CD4-positive, alpha-beta T cell treated with Interleukin-15 for 4 hours (primary cell): ENCODE measurements at regions not wholly inside any gene's neighbourhood (a gene's known extent, or its start where the extent isn't known, plus 50 kb on each side); places are given as distances from the start of the nearest gene placed in this dataset.
"Not testable (repeated sequence)": the region's sequence is repeated elsewhere in the genome, so short reads cannot be mapped to it uniquely, and the experiment has no call there.

ENCODE experiments used
- DNase-seq: peaks from one replicate; pipeline ENCODE4 v3.0.0-alpha.2; 2020; ENCODE audit warnings: low spot score

GRCh38 chr6:133795051-133795450, 93.9 kb upstream of the TCF21 start:
- DNase-seq, result not testable (repeated sequence)

- DNase-seq, result no peak
These were observed 92.7 kb upstream of the TCF21 start for GRCh38 chr6:133796235-133796634.

GRCh38 chr6:133799043-133799442, 89.9 kb upstream of the TCF21 start:
- no peak for DNase-seq

DNA sequence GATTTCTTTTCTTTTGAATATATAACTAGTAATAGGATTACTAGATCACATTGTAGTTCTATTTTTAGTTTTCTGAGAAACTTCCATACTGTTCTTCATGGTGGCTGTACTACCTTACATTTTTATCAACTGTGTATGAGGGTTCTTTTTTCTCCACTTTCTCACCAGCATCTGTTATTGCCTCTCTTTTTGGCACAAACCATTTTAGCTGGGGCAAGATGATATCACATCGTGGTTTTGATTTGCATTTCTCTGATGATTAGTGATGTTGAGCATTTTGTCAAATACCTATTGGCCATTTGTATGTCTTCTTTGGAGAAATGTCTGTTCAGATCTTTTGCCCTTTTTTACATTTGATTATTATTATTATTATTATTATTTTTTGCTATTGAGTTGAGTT, 86.1 kb upstream of the TCF21 start:
- no peak for DNase-seq

DNA sequence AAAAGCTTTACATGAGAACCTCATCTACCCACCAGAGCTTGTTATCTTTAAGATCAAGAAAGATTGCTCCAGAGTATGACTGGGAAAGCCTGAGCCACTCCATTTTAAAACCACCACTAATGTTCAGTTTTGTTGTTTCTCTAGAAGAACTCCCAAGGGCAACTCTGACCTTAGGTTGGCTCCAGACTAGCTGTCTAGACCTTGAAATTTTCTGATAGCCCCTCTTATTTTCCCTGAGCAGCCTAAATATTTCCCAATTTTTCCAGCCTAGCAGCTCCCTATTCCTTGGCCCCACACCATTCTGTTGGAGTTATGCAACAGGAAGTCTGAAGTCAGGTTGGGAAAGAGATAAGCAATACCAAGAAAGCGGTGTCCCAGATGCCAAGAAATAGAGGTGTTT, 84.6 kb upstream of the TCF21 start:
- DNase-seq, result no peak

DNA sequence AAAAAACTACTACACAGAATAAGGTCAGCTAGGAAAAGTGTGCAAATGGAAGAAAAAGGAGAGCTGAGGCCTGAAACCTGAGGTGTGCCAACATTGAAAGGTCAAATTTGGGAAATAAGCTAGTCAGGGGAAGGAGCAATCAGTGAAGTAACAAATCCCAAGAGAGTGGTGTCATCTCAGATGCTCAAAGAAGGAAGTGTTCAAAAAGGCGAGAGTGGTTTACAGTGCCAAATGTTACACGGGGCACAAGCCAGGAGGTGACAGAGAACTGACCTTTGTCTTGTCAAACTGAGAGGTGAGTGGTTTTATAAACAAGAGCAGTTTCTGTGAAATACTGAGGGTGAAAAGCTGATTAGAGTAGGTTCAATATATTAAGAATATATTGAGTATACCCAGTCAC, 83.0 kb upstream of the TCF21 start:
- no peak for DNase-seq

DNA sequence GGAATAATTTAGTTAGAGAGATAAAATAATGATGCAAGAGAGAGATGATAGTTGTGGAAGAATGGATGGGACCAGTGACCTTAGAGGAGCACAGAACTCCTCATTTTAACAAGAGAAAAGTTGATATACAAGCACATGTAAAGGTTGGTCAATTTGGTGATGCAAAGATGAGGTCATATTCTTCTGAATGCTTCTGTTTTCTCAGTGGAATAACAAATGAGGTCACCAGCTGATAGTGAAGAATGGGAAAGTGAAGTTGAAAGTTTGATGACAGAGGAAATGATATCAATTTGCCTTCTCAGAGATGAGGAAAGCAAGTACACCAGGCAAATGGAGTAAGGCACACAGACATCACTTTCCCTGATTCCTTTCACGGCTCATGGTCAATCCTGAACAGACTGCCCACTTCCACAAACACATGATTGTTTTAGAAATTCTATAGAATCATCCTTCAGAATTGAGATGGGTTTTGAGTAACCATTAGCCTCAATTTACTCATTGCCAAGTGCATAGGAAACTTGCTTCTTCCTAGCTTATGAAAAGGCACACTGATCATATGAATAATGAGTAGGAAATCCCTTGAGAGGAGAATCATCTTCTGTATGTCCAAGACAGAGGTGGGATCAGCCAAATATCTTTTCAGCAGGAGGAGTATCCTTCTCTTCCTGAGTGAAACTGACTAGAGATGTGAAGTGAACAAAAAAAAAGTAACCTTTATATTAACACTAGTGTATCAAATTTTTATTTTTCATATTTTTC, 82.4 kb upstream of the TCF21 start:
- DNase-seq, result no peak

GRCh38 chr6:133807501-133807900, 81.4 kb upstream of the TCF21 start:
- no peak for DNase-seq

- DNase-seq, result no peak
These were observed 79.5 kb upstream of the TCF21 start for GRCh38 chr6:133809406-133809805.

- no peak for DNase-seq
These were observed 77.4 kb upstream of the TCF21 start for GRCh38 chr6:133811557-133811956.

GRCh38 chr6:133812446-133812845, 76.5 kb upstream of the TCF21 start:
- DNase-seq, result not testable (repeated sequence)

DNA sequence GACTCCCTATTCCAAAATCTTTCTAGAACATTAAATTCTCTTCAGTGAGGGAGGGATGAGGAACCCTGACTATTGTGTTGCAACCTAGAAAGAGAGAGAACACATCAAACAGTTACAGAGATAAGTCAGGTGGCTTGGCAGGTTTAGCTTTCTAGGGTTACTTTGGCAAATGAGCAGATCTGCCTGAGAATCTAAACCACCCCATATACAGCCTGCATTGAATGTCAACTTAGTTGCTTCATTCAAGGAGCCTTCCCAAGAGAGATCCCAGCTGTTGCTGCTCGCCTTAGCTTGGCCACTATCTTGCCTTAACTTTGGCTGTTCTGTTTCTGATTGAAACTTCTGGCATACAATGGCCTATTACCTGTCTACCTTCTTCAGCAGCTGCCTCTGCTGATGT, 74.7 kb upstream of the TCF21 start:
- DNase-seq, result no peak

DNA sequence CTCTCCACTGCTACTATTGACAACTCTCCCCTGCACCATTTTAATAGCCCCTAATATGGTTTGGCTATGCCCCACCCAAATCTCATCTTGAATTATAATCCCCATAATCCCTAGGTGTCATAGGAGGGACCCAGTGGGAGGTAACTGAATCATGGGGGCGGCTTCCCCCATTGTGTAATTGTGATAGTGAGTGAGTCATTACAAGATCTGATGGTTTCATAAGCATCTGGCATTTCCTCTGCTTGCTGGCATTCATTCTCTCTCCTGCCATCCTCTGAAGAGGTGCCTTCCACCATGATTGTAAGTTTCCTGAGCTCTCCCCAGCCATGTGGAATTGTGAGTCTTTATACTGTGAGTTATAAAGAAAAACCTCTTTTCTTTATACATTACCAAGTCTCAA, 74.1 kb upstream of the TCF21 start:
- no peak for DNase-seq

- DNase-seq, result no peak
These were observed 73.6 kb upstream of the TCF21 start for GRCh38 chr6:133815313-133815712.

DNA sequence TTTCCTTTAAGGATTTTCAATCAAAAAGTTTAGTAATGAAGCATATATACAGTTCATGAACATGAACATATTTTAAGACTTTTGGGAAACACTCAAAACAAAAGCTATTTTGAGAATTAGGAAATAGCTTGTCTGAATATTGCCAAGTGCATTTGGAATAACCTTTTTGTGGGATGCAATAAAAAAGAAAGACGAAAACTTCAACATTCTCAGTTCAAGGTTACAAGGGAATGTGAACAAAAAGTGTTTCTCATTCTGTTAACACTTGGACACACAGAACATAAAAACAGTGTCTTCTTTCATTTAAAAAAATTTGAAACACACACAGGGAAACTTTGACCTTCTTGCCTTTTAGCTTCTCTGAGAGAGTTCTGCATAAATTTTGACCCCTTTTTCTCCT, 72.7 kb upstream of the TCF21 start:
- no peak for DNase-seq

GRCh38 chr6:133817460-133818047, 71.4 kb upstream of the TCF21 start:
- peak; percentile 18 for DNase-seq

GRCh38 chr6:133818320-133818719, 70.6 kb upstream of the TCF21 start:
- no peak for DNase-seq

DNA sequence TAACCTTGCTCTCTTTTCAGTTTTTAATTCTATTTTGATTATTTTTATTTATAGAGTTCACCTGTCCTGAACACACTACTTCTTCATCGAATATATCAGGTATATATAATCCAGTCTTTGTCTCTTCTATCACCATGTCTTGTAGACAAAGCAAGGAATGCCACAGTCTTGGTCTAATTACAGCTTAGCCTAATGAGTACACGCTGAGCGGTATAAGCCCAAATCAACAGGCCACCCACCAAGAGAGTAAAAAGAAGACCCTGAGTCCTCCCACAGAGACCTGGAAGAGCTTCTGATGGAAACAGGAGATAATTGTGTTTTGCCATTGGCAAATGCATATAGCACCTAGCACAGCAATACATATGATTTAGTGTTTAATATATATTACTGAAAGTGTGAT, 68.7 kb upstream of the TCF21 start:
- DNase-seq, result no peak

GRCh38 chr6:133827766-133828165, 61.1 kb upstream of the TCF21 start:
- no peak for DNase-seq

- DNase-seq, result no peak
These were observed 55.0 kb upstream of the TCF21 start for GRCh38 chr6:133833949-133834359.

DNA sequence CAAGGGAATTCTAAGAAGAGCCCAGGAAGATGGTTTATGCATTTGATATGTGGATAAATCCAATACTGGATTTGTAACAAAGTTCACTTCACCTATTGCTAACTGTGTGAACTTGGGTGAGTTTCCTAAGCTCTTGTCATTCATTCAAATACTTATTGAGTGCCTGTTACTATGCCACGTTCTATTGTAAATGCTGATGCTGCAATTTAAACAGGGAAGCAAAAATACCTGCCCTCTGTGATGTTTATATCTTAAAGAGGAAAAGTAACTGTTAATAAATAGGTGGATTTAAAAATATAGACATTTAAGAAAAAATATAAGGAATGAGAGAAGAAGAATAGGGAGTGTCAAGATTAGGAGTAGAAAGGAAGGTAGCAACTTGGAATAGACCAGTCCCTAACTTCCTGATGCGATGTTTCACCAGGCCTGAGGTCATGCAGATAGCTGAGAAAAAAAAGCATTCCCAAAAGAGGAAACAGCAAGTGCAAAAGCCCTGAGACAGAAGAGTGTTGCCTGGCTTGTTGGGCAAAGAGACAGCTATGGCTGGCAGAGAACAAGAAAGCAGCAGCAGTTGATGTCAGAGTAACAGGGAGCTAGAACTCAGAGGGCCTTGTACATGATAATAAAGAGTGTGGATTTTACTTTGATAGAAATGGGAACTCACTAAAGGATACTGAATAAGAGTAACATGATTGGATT, 54.3 kb upstream of the TCF21 start:
- no peak for DNase-seq

GRCh38 chr6:133835901-133836300, 53.0 kb upstream of the TCF21 start:
- DNase-seq, result no peak

DNA sequence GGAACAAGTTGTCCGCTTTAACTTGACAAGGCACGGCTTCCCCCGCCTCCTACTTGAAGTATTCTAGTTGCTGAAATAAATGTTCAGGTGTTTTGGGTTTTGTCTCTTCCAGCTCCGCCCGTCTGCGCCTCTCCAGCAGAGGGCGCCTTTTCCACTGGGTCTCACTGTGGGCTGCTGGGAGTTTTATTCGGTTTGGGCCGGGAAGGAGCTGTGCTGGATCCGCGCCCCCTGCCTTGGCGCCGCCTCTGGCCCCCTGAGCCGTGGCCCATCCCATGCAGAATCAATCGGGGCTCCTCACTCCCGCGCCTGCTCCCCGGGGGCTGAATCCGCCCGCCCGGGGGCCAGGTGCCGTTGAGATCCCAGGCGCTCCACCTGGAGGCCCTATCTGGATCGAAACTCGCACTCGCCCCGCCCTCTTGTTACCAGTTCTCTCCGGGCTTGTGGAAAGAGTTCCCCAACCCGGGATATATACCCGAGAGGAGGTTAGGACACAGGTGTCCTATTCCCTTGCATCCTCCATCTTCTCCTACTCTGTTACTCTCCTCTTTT, 51.0 kb upstream of the TCF21 start:
- DNase-seq, result peak; percentile 53
